T-cell (primary cell): ENCODE measurements at regions not wholly inside any gene's neighbourhood (a gene's known extent, or its start where the extent isn't known, plus 50 kb on each side); places are given as distances from the start of the nearest gene placed in this dataset.

Experiments used
- ATAC-seq, 4 experiments: fragments of 200-7000 bp in 3 of 4; fragments of 150-1000 bp in 1 of 4; cut with Tn5 transposase; replicated peaks in 1 of 4; 1 replicate in 3 of 4; 2 replicates in 1 of 4; pipeline ENCODE4 v1.10.0; 2021; ENCODE audit warnings: moderate library complexity in 3 of 4, mild to moderate bottlenecking in 2 of 4, moderate number of reproducible peaks in 1 of 4
- CTCF ChIA-PET, 2 donors: fragments of 300-600 bp; sonication (Branson Sonifier 250); formaldehyde crosslinking; loops; one replicate each; lab custom pipeline; 2022; ENCODE audit warnings: antibody characterized with exemption in 2 of 2; lab: Charles Lee
- POLR2A ChIA-PET, 2 donors: fragments of 300-600 bp; sonication (Branson Sonifier 250); formaldehyde crosslinking; loops; one replicate each; lab custom pipeline; 2022; ENCODE audit warnings: antibody characterized with exemption in 2 of 2; lab: Charles Lee
- DNase-seq, 35 experiments: peaks; one replicate each; pipeline versions ENCODE4 v3.0.0 to v3.0.0-alpha.2; 2013 to 2023
- H3K27ac ChIP-seq: one replicate; pipeline ENCODE4 v1.5.1; 2013; ENCODE audit warnings: low read length
- H3K27me3 ChIP-seq, 2 experiments: replicated peaks in 1 of 2; 1 replicate in 1 of 2; 2 replicates in 1 of 2; pipeline versions ENCODE4 v1.6.1 to v1.7.0; 2013; ENCODE audit warnings: low read length in 1 of 2, mixed read lengths in 1 of 2; ENCODE audit not compliant: control insufficient read depth in 2 of 2, insufficient read depth in 2 of 2; ENCODE audit errors: extremely low read depth in 1 of 2
- H3K36me3 ChIP-seq, 2 donors: 1 replicate in 1 of 2; 2 replicates in 1 of 2; pipeline versions ENCODE4 v1.6.1 to v1.7.0; 2013; ENCODE audit warnings: low read length in 1 of 2; ENCODE audit not compliant: control insufficient read depth in 2 of 2, insufficient read depth in 1 of 2; ENCODE audit errors: extremely low read depth in 1 of 2
- H3K4me1 ChIP-seq, 2 experiments: 1 replicate in 1 of 2; 2 replicates in 1 of 2; pipeline versions ENCODE4 v1.6.1 to v1.7.0; 2013; ENCODE audit warnings: low read length in 2 of 2, mixed read lengths in 1 of 2; ENCODE audit not compliant: insufficient read depth in 2 of 2, control insufficient read depth in 1 of 2; ENCODE audit errors: extremely low read depth in 1 of 2
- H3K4me3 ChIP-seq, 2 donors: 1 replicate in 1 of 2; 2 replicates in 1 of 2; pipeline versions ENCODE4 v1.5.1 to v1.7.0; 2013; ENCODE audit warnings: mild to moderate bottlenecking in 2 of 2, low read length in 1 of 2, moderate library complexity in 1 of 2; ENCODE audit not compliant: control insufficient read depth in 1 of 2; ENCODE audit errors: extremely low read depth in 1 of 2
- H3K9me3 ChIP-seq: 2 replicates; pipeline ENCODE4 v1.7.0; 2013
- H3K27ac Mint-ChIP-seq, 2 donors: one replicate each; pipeline ENCODE4 v1.8.0; 2020 to 2021; ENCODE audit warnings: mild to moderate bottlenecking in 2 of 2, mixed read lengths in 2 of 2
- H3K27me3 Mint-ChIP-seq, 2 donors: one replicate each; pipeline ENCODE4 v1.8.0; 2021 to 2022; ENCODE audit warnings: mixed read lengths in 2 of 2
- H3K36me3 Mint-ChIP-seq: one replicate; pipeline ENCODE4 v1.8.0; 2021; ENCODE audit warnings: mixed read lengths
- H3K4me1 Mint-ChIP-seq, 3 donors: one replicate each; pipeline ENCODE4 v1.8.0; 2020 to 2022; ENCODE audit warnings: mixed read lengths in 3 of 3, mild to moderate bottlenecking in 1 of 3
- H3K4me3 Mint-ChIP-seq, 3 donors: one replicate each; pipeline ENCODE4 v1.8.0; 2020 to 2022; ENCODE audit warnings: mild to moderate bottlenecking in 3 of 3, mixed read lengths in 3 of 3, moderate library complexity in 3 of 3
- H3K9me3 Mint-ChIP-seq, 3 donors: one replicate each; pipeline ENCODE4 v1.8.0; 2020 to 2022; ENCODE audit warnings: mixed read lengths in 3 of 3
- WGBS: methylation state at CpG from one replicate; pipeline ENCODE4 v1.1.5; 2013; ENCODE audit warnings: missing lambda C conversion rate; ENCODE audit not compliant: insufficient coverage; 5-methylcytosine and 5-hydroxymethylcytosine counted together

DNA sequence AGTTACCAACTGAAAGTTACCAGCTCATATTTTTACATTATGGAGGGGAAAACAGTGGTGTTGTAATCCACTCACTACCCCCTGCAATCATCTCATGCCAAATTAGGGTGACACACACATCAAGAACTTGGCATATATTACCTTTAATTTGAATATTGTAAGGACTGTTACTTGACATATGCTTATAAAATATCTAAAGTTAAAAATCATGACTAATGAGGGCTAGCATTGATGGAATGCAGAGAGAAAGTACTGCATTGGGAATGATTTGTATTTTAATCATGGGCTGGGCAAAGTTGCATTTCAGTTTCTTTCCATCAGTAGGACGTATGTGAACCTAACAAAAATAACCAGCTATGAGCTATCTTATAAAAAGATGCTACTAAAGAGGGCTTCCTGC, 517.5 kb upstream of the GRIA3 start:
- Histone ChIP-seq H3K27ac (no peak overlapping the region), H3K9me3 (no peaks in the 10 kb centered on the region), H3K27me3 (no peaks in the 10 kb centered on the region), H3K36me3 (no peaks in the 10 kb centered on the region), H3K4me1 (no peaks in the 10 kb centered on the region), H3K4me3 (no peak overlapping the region)
- H3K36me3 Mint-ChIP-seq, result no peaks in the 10 kb centered on the region
- POLR2A ChIA-PET, result no interaction called here
- no peak overlapping the region for H3K27ac Mint-ChIP-seq
- CTCF ChIA-PET, result no interaction called here
- ATAC-seq (no peak), DNase-seq (no peak)
- no peak overlapping the region for H3K4me3 Mint-ChIP-seq
- peaks cover 0 to 3% of the 10 kb centered on the region in 2 donors for H3K27me3 Mint-ChIP-seq
- no peaks in the 10 kb centered on the region for H3K4me1 Mint-ChIP-seq
- no CpG with 5 or more reads among the region's 1 CpG for WGBS
- H3K9me3 Mint-ChIP-seq, result no peaks in the 10 kb centered on the region

GRCh38 chrX:122667667-122668066, 516.4 kb upstream of the GRIA3 start:
- Mint-ChIP-seq H3K9me3 (no peaks in the 10 kb centered on the region), H3K27me3 (peaks cover 0 to 3% of the 10 kb centered on the region in 2 donors), H3K27ac (no peak overlapping the region), H3K36me3 (no peaks in the 10 kb centered on the region), H3K4me3 (no peak overlapping the region), H3K4me1 (no peaks in the 10 kb centered on the region)
- Histone ChIP-seq H3K36me3 (no peaks in the 10 kb centered on the region), H3K27me3 (no peaks in the 10 kb centered on the region), H3K4me1 (no peaks in the 10 kb centered on the region), H3K4me3 (no peak overlapping the region), H3K9me3 (no peaks in the 10 kb centered on the region), H3K27ac (no peak overlapping the region)
- CTCF ChIA-PET, result no interaction called here
- WGBS, result no CpG with 5 or more reads among the region's 3 CpGs
- no peak for ATAC-seq
- POLR2A ChIA-PET, result no interaction called here
- DNase-seq, result no peak

DNA sequence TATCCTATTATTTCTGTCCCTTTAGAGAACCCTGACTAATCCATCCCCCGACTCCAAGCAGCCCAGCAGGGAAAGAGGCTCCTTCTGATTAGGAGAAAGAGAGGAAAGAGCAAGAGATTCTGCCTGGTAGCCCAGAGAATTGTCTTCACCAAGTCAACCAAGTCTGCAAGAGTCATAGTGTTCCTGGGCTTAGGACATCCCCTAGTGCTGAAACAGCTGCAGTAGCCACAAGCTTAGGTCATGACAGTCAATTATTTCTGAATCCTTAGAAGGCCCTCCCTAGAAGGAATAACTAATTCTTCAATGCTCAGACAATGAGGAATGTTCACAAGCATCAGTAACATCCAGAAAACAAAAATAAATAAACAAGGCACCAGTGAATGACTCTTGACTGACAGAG, 480.3 kb upstream of the GRIA3 start:
- ChIA-PET CTCF (no interaction called here), POLR2A (no interaction called here)
- DNase-seq (no peak), ATAC-seq (no peak)
- Mint-ChIP-seq H3K4me3 (no peak overlapping the region), H3K36me3 (no peaks in the 10 kb centered on the region), H3K27me3 (peaks cover 0 to 3% of the 10 kb centered on the region in 2 donors), H3K27ac (no peak overlapping the region), H3K4me1 (no peaks in the 10 kb centered on the region), H3K9me3 (peaks cover 9 to 16% (median 11%) of the 10 kb centered on the region in 3 donors)
- Histone ChIP-seq H3K27ac (no peak overlapping the region), H3K36me3 (no peaks in the 10 kb centered on the region), H3K4me3 (no peak overlapping the region), H3K4me1 (no peaks in the 10 kb centered on the region), H3K27me3 (no peaks in the 10 kb centered on the region), H3K9me3 (peaks cover 3% of the 10 kb centered on the region)
- no CpG with 5 or more reads among the region's 1 CpG for whole genome bisulfite sequencing

DNA sequence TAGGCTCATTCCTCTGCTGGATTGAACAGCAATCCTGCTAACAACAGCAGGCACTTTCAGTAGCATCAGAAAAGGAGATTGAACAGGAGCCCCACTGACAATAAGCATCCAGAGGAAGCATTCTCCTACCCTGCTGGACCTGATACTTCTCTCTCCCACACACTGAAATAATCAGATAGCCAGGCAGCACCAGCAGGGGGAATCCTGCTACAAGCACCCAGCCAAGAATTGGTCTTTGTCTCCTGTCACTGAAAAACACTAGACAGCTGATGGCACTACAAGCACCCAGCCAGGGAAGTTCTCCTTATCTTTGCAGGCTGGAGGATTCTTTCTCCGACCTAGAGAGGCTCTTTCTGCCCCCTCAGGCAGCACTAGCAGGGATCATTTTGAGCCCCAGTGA, 444.3 kb upstream of the GRIA3 start:
- Mint-ChIP-seq H3K36me3 (no peaks in the 10 kb centered on the region), H3K4me1 (no peaks in the 10 kb centered on the region), H3K9me3 (peaks cover 0 to 4% (median 3%) of the 10 kb centered on the region in 3 donors), H3K27ac (no peak overlapping the region), H3K4me3 (no peak overlapping the region), H3K27me3 (peaks cover 0 to 4% of the 10 kb centered on the region in 2 donors)
- no CpG with 5 or more reads among the region's 1 CpG for WGBS
- ChIA-PET CTCF (no interaction called here), POLR2A (no interaction called here)
- H3K27ac ChIP-seq, result no peak overlapping the region
- no peaks in the 10 kb centered on the region for H3K36me3 ChIP-seq
- H3K9me3 ChIP-seq, result no peaks in the 10 kb centered on the region
- ATAC-seq, result no peak
- DNase-seq, result no peak
- H3K27me3 ChIP-seq, result no peaks in the 10 kb centered on the region
- H3K4me3 ChIP-seq, result no peak overlapping the region
- H3K4me1 ChIP-seq, result no peaks in the 10 kb centered on the region

DNA sequence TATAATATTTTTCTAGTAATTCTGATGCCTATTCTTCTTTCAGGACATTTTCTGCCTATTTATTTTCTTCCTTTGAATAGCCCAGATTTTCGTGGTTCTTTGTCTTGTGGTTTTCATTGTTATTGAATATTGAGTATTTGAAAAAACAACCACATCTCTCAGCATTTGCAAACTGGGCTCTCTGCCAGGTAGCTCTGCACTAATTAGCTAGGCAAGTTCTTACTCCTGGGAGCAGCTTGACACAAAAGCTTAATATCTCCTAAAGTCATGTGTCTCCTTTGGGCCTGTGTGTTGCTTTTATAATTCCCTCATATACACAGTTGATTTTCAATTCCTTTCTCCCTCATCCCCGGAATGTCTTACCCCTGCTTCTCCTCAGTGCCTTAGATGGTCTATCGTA, 413.5 kb upstream of the GRIA3 start:
- H3K27me3 ChIP-seq, result no peaks in the 10 kb centered on the region
- DNase-seq (no peak), ATAC-seq (no peak)
- no peaks in the 10 kb centered on the region for H3K36me3 ChIP-seq
- Mint-ChIP-seq H3K4me3 (no peak overlapping the region), H3K9me3 (peaks cover 3 to 12% (median 6%) of the 10 kb centered on the region in 3 donors), H3K36me3 (no peaks in the 10 kb centered on the region), H3K27me3 (no peaks in the 10 kb centered on the region), H3K4me1 (no peaks in the 10 kb centered on the region), H3K27ac (no peak overlapping the region)
- no peak overlapping the region for H3K4me3 ChIP-seq
- H3K27ac ChIP-seq, result no peak overlapping the region
- 80% methylated on average over 1 of the region's 3 CpGs for WGBS
- H3K9me3 ChIP-seq, result peaks cover 2% of the 10 kb centered on the region
- CTCF ChIA-PET, result no interaction called here
- no peaks in the 10 kb centered on the region for H3K4me1 ChIP-seq
- POLR2A ChIA-PET, result no interaction called here

- Histone ChIP-seq H3K9me3 (peaks cover 2% of the 10 kb centered on the region), H3K4me3 (no peak overlapping the region), H3K27ac (no peak overlapping the region), H3K36me3 (no peaks in the 10 kb centered on the region), H3K4me1 (no peaks in the 10 kb centered on the region), H3K27me3 (no peaks in the 10 kb centered on the region)
- no peaks in the 10 kb centered on the region for H3K36me3 Mint-ChIP-seq
- no peak overlapping the region for H3K27ac Mint-ChIP-seq
- no peak overlapping the region for H3K4me3 Mint-ChIP-seq
- ChIA-PET CTCF (no interaction called here), POLR2A (interaction anchor here in 1 of 2 donors (0.5 kb wide), 1 partner anchor 160 kb away, joined by 3 read pairs; no protein-coding TSS in a partner anchor)
- H3K4me1 Mint-ChIP-seq, result no peaks in the 10 kb centered on the region
- no peaks in the 10 kb centered on the region for H3K27me3 Mint-ChIP-seq
- ATAC-seq, result no peak
- WGBS, result no CpG with 5 or more reads among the region's 4 CpGs
- no peak for DNase-seq
- peaks cover 3 to 7% (median 7%) of the 10 kb centered on the region in 3 donors for H3K9me3 Mint-ChIP-seq
Measured at GRCh38 chrX:122771933-122772332, 412.1 kb upstream of the GRIA3 start.

- POLR2A ChIA-PET, result no interaction called here
- no peaks in the 10 kb centered on the region for H3K27me3 ChIP-seq
- Mint-ChIP-seq H3K36me3 (no peaks in the 10 kb centered on the region), H3K27me3 (no peaks in the 10 kb centered on the region), H3K27ac (no peak overlapping the region), H3K4me1 (no peaks in the 10 kb centered on the region), H3K4me3 (no peak overlapping the region), H3K9me3 (peaks cover 0 to 8% (median 2%) of the 10 kb centered on the region in 3 donors)
- ATAC-seq (no peak), DNase-seq (no peak)
- WGBS, result no CpG with 5 or more reads among the region's 3 CpGs
- no peak overlapping the region for H3K27ac ChIP-seq
- no peaks in the 10 kb centered on the region for H3K9me3 ChIP-seq
- H3K4me1 ChIP-seq, result no peaks in the 10 kb centered on the region
- H3K4me3 ChIP-seq, result no peak overlapping the region
- no peaks in the 10 kb centered on the region for H3K36me3 ChIP-seq
- CTCF ChIA-PET, result no interaction called here
Measured at GRCh38 chrX:122777766-122778165, 406.3 kb upstream of the GRIA3 start.
